Suppressor macrophage treated with lipopolysaccharide for 1 hour (primary cell): ENCODE measurements at regions not wholly inside any gene's neighbourhood (a gene's known extent, or its start where the extent isn't known, plus 50 kb on each side); places are given as distances from the start of the nearest gene placed in this dataset.
"Not testable (repeated sequence)": the region's sequence is repeated elsewhere in the genome, so short reads cannot be mapped to it uniquely, and the experiment has no call there.

Experiments
- DNase-seq, 3 donors: peaks; one replicate each; pipeline ENCODE4 v3.0.0-alpha.2; 2020 to 2022

GRCh38 chr4:29710519-29710918, 1009.6 kb upstream of the PCDH7 start:
- DNase-seq: no peak

GRCh38 chr4:29711226-29711625, 1008.9 kb upstream of the PCDH7 start:
- DNase-seq: no peak

GRCh38 chr4:29717287-29718057, 1002.7 kb upstream of the PCDH7 start:
- no peak for DNase-seq

GRCh38 chr4:29718136-29718535, 1002.0 kb upstream of the PCDH7 start:
- DNase-seq: no peak

GRCh38 chr4:29722253-29722652, 997.9 kb upstream of the PCDH7 start:
- no peak for DNase-seq

- no peak for DNase-seq
These were observed 993.2 kb upstream of the PCDH7 start for GRCh38 chr4:29726938-29727337.

- DNase-seq: no peak
These were observed 985.6 kb upstream of the PCDH7 start for GRCh38 chr4:29734343-29735213.

GRCh38 chr4:29756966-29757365, 963.2 kb upstream of the PCDH7 start:
- DNase-seq: no peak

GRCh38 chr4:29762151-29762550, 958.0 kb upstream of the PCDH7 start:
- no peak for DNase-seq

- no peak for DNase-seq
These were observed 949.5 kb upstream of the PCDH7 start for GRCh38 chr4:29770627-29771026.

- DNase-seq: not testable (repeated sequence)
These were observed 932.0 kb upstream of the PCDH7 start for GRCh38 chr4:29788123-29788522.

- DNase-seq: no peak
These were observed 914.9 kb upstream of the PCDH7 start for GRCh38 chr4:29805245-29805644.

- no peak for DNase-seq
These were observed 914.2 kb upstream of the PCDH7 start for GRCh38 chr4:29805916-29806480.

- no peak for DNase-seq
These were observed 902.2 kb upstream of the PCDH7 start for GRCh38 chr4:29817961-29818360.

- DNase-seq: no peak
These were observed 891.1 kb upstream of the PCDH7 start for GRCh38 chr4:29829067-29829466.

- no peak for DNase-seq
These were observed 867.6 kb upstream of the PCDH7 start for GRCh38 chr4:29852537-29852936.

GRCh38 chr4:29853833-29854232, 866.3 kb upstream of the PCDH7 start:
- DNase-seq: no peak

- no peak for DNase-seq
These were observed 858.9 kb upstream of the PCDH7 start for GRCh38 chr4:29861307-29861706.

- no peak for DNase-seq
These were observed 852.8 kb upstream of the PCDH7 start for GRCh38 chr4:29867412-29867811.

- DNase-seq: no peak
These were observed 819.8 kb upstream of the PCDH7 start for GRCh38 chr4:29900336-29900735.

GRCh38 chr4:29908276-29908675, 811.9 kb upstream of the PCDH7 start:
- DNase-seq: no peak

GRCh38 chr4:29927895-29928294, 792.3 kb upstream of the PCDH7 start:
- no peak for DNase-seq

- DNase-seq: no peak
These were observed 771.7 kb upstream of the PCDH7 start for GRCh38 chr4:29948451-29948850.

- no peak for DNase-seq
These were observed 771.3 kb upstream of the PCDH7 start for GRCh38 chr4:29948858-29949257.
